ENCODE measurements at regions not wholly inside any gene's neighbourhood (a gene's known extent, or its start where the extent isn't known, plus 50 kb on each side); places are given as distances from the start of the nearest gene placed in this dataset.
"Not testable (repeated sequence)": the region's sequence is repeated elsewhere in the genome, so short reads cannot be mapped to it uniquely, and the experiment has no call there.

DNA sequence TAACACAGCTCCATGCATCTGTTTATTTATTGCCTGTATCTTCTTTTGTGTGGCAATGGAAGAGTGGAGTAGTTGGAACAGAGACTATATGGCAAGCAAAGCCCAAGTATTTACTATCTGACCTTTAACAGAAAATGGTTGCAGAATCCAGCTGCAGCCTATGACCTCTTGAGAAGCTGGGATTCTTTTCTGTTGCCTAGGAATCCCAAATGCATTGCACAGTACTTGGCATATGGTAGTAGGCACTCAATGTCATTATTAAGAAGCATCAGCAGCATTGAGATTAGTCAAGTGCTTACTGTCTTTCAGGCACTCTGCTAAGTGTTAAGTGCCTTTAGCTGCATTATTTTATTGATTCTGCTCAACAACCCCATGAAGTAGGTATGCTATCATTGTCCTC lies 331.6 kb downstream of the CCDC85A start:
- no peak for DNase-seq

DNA sequence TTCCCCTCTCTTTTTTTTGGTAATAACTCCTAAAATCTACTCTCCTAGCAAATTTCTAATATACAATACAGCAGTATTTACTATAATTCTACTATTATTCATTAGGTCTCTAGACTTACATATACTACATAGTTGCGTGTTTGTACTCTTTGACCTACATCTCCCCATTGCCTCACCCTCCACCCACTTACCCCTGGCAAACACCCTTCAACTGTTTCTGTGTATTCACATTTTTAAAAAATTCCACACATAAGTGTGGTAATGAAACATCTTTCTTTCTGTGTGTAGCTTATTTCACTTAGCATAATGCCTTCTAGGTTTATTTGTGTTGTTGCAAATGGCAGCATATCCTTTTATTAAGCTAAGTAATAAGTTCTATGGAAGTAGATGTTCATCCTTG lies 336.0 kb downstream of the CCDC85A start:
- DNase-seq: no peak

DNA sequence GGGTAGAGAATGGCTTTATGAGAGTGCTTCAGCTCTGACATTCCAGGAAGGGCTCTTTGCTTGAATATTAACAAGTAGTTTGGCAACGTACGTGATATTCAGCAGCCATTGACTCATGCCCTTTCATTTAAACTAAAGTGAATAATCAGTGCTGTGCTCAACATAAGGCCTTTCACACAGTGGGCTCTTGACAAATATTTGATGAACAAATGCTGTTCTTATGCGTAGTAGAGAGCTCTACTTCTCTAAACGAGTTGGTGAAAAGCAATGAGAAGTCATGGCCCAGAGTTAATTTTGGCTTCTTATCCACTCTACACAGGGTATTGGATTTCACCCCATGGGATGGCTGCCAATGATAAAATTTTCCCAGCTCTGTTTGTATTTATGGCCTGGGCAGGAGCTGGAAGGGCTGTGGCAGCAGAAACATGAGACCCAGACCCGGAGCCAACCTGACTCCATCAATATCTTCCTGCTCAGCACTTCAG lies 338.9 kb downstream of the CCDC85A start:
- no peak for DNase-seq

DNA sequence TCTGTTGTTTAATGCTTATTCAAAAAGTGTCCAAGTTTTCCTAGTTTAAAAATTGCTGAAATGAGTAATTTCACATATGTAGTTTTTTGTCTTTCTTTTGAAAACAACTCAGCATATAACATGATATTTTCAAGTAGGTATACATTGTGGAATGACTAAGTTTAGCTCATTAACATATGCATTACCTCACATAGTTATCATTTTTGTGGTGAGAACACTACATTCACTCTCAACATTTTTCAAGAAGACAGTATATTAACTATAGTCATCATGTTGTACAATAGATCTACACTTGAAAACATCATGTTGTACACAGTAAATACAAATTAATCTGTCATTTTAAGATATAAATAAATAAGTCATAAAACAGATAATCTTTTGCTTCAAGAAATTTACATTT lies 340.0 kb downstream of the CCDC85A start:
- DNase-seq: no peak

DNA sequence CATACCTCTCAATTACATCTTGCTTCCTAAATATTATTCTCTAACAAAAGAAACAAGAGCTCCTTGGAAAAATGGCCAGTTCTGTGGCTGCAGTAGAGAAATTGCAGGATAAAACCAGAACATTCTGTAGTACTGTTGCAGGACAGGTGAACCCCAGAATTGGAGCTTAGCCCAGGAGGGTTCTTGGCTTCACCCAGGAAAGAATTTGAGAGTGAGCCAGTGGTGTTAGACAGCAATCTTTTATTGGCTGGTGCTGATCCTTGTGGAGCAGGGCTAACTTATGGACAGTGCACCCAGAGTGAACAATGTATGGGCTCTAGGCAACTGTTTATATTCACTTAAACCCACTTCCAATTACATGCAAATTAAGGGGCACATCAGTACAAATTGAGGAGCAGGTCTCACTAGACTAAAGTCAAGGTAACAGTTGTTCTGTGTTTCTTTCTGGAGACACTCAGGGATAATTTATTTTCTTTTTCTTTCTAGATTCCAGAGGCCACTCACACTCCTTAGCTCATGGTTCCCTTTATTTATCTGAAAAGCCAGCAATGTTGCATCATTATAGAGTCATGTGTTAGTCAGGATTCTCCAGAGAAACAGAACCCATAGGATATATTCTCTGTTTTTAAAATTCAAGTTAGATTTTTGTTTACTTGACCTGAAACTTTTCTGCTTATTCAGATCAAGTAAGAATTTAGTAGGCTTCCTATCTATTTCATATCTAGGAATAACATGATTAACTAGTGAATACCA lies 348.1 kb downstream of the CCDC85A start:
- no peak for DNase-seq

DNA sequence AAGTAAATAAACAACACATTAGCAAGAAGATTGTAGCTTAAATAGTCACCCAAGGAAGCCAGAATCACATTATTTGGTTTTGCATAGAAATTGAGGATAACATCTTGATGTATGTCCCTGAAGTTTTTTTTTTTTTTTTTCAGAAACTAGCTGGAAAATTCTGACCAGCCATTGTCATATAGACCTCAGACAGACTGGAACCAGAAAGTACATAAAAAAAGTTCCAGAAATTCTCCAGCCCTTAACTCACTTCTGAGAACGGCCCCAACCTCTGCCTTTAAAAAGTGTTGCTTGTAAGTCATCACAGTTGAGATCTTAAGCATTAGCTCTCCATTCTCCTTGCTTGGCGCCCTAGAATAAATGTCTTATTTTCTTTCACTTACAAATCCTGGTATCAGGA lies 350.5 kb downstream of the CCDC85A start:
- no peak for DNase-seq

DNA sequence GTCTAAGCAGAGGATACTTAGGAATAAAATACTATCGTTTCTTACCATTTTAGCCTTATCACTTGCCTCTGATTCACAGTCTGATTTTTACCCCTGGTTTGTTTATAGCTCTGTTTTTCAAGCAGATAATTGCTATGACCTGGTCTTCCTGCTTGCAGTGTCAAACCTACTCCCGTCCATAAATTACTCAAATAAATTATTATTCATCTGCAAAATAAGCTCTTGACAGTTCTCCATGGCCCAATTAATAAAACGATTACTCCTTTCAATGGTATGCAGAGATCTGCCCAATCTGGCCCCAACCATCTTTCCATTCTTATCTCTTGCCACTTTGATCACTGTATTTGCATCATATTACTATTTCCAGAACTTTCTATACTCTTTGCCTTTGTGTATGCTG lies 354.0 kb downstream of the CCDC85A start:
- no peak for DNase-seq

DNA sequence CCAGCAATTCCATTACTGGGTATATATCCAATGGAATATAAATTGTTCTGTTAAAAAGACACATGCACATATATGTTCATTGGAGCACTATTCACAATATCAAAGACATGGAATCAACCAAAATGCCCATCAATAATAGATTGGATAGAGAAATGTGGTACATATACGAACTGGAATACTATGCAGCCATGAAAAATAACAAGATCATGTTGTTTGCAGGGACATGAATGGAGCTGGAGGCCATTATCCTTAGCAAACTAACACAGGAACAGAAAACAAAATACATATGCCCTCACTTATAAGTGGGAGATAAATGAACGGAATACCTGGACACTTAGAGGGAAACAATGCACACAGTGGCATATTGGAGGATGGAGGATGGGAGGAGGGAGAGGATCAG lies 355.8 kb downstream of the CCDC85A start:
- no peak for DNase-seq

DNA sequence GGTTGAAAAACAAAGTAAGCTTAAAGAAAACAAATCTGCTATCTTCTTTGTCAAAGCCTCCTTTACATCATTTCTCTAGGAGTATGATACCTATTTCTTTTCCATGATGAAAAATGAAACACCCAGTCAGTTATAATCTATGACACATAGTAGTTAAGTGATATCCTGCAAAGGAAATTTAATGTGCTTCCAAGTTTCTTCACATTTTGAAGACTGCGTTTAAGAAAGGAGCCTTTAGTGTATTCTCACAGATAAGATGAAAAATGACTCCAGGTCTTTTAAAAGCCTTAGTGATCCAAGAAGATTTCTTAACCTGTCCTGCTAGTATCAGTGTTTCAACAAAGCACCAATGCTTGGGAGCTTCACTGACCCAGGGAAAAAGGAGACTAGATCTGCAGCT lies 356.7 kb downstream of the CCDC85A start:
- no peak for DNase-seq

DNA sequence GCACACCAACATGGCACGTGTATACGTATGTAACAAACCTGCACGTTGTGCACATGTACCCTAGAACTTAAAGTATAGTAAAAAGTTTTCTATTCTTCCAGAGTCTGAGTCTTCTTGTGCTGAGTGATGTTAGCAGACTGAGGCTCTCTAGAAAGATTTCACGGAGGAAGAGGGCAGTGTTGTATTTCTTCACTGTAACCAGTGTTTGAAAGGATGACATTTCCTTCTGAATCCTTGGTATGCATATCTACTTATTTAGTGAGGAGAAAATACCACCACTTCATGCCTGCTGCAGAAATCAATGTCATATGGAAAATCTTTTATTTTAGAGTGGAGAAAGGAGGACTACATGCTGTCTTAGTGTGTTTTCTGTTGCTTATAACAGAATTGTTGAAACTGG lies 357.1 kb downstream of the CCDC85A start:
- no peak for DNase-seq

DNA sequence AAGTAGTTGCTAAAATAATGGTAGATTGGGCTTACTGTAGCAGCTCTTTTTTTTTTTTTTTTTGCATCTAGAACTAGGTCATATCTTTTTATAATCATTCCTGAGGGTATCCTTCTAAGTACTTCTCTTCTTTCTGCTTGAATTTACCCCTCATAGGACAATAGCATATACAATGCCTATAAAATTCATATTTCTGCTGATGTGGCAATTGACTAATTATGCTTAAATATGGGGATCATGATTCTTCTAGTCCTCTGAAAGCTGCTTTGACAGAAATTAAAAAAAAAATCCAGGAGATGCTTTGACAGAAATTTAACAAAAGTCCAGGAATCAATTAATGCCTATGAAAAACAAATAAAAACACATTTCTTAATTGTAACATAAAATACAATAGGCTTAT lies 358.4 kb downstream of the CCDC85A start:
- no peak for DNase-seq

DNA sequence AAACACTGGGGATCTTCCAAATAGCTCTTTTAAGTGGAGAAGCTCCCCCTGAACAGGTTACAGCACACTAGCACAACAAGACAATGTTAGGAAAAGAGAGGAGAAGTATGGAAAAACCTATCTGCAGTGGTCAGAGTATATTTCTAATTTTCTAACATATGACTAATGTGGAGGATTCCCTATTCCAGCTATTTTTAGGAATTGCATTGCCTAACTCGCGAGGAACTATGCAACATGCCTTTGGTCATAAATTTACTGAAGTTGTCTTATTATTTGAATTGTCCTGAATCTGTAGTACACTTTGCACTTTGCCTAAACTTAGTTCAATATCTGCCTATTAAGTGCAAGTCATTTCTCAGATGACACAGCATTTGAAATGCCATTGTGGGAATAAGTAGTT lies 381.4 kb downstream of the CCDC85A start:
- DNase-seq: no peak

DNA sequence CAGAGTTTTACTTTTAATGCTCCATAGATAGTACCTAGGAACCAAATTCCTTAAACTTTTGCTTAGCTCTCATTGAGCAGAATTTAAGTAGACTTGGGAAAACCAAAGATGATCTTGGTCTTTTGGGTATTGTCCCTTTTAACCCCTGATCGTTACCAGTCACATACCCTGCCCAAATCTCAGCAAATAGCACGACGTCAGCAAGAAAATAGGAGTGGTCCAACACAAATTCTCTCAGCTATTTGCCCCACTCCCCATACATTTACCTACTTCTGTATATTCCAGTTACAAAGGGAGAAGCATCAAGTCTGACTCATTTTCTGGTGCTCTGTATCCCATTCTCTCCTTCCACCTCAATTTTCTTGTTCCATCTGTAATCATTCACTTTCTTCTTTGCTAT lies 387.3 kb downstream of the CCDC85A start:
- DNase-seq: no peak

DNA sequence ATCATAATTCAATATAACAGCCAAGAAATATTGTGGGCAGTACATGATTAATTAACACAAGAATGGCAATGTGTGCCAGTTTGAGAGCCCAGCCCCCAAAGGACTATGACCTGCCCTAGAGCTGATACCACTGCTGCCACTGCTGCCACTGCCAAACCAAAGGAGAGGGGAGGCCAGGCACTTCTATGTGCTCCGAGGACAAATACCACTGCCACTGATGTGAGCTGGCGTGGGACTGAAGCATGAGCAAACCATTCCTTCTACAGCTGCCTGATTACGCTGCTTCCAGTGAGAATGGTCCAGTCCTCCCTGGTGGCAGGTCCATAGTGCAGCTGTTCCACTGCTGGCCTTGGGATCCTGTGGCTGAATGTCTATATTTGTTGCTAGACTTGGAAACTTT lies 392.2 kb downstream of the CCDC85A start:
- no peak for DNase-seq

DNA sequence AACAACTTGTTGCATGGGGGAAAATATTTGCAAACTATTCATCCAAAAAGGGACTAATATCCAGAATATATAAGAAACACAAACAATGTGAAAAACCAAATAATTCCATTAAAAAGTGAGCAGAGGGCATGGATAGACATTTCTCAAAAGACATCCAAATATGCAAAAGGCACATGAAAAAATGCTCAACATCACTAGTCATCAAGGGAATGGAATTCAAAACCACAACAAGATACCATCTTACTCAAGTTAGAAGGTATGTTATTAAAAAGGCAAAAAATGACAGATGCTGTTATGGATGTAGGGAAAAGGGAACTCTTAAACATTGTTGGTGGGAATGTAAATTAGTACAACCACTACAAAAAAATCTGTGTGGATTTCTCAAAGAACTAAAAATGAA lies 396.5 kb downstream of the CCDC85A start:
- no peak for DNase-seq

DNA sequence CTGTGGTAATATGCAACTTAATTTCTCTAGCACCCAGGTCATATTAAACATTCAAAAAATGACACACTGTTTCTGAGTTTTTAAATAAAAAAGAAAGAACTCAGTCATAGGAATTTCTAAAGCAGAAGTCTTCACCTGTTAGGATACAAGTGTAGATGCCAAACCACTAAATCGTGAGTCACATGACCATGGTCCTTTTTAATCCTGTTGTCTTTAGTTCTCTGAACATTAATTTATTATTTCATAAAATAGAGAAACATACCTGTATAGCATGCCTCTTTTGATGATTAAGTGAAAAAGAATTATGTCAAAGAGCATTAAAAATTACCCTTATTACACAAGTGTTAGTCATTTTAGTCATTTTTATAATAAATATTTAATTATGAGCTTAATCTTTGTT lies 398.8 kb downstream of the CCDC85A start:
- DNase-seq: no peak

DNA sequence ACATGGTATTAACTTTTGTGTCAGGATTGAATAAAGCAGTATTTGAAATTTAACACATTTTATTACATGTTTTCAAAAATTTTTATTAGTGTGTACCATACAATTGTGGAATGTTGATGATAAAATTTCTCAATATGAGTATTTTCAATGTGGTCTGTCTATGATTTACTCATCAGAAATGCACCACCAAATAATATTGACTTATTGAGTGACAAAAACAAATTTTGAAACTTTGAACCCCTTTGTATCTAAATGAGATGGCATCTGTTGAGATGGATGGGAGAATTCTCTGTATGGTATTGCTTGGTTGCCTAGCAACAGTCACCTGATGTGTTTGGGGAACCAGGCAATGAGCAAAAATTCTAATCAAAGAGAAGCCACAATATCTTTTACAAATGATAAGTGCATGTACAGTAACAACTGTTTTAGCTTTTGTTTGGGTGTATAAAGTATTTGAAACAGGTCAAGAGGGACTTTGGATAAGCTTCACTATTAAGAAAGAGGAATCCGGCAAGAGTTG lies 400.1 kb downstream of the CCDC85A start:
- DNase-seq: no peak

DNA sequence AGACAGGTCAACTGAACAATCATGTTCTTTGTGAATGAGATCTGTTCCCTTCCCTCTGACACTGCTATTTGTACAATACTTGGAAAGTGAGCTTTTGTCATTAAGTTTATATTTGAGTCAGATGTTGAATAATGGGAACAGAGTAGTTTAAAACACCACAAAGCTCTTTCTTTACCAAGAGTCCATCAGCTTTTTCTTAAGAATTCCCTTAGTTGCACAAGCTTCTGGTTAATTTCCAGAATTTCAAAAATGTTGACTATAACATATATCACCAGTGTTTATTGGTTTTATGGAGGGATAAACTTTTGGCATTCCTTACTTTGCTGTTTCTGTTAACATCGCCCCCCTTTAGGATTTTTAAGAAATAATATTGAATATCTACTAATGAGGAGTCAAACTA lies 403.7 kb downstream of the CCDC85A start:
- DNase-seq: no peak

DNA sequence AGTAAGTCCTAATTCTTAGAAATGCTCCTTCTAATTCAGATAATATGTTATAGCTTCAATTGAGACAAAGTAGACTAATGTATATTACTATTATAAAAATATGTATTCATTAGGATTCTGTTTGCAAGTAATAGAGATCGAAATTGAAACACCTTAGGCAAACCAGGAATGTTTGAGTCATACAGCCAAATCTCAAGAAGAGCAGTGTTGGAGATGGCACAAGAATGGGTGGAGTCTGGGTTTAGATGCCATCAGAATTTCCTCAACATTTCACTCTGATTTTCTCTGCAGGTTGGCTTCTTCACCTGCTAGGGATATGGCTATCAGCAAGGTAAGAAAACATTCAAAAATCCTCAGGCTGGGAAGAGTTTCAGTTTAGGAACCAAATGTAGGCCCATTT lies 405.4 kb downstream of the CCDC85A start:
- no peak for DNase-seq

DNA sequence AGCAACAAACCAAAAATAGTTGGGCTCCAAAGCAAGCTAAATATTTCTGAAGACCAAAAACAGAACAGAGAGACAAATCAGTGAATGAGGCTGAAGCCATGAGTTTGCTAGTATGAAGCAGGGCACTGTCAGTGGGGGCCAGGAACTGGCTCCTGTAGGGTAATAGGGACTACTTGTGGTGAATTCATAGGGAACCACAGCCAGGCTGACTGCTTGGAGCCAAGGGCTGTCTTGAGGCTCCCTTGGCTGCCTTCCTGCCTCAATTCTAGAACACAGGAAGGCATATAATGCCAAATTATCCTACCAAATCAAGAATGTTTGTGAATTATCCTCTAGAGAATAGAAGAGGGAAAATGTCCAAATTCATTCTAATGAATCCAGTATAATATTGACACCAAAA lies 406.0 kb downstream of the CCDC85A start:
- DNase-seq: no peak

DNA sequence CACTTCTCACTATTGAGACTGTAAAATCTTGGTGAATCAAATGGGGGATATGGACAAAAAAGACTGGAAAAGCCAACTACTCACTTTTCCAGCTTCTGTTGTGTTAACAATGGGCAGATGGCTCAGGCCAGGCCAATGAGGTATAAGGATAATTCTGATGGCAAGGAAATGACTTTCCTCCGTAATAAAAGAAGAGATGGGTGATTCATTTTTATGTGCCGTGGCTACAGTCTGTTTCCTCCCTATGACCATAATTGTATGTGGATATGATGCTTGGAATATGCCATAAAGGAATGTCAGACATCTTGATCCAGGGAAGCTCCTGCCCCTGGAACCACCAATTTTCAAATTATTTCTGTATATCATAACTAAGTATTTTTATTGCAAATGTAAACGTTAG lies 406.8 kb downstream of the CCDC85A start:
- no peak for DNase-seq

DNA sequence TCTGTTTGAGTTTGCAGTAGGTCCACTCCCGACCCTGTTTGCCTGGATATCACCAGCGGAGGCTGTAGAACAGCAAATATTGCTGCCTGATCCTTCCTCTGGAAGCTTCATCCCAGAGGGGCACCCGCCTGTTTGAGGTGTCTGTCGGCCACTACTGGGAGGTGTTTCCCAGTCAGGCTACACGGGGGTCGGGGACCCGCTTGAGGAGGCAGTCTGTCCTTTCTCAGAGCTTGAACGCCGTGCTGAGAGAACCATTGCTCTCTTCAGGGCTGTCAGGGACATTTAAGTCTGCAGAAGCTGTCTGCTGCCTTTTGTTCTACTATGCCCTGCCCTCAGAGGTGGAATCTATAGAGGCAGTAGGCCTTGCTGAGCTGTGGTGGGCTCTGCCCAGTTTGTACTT lies 422.3 kb downstream of the CCDC85A start:
- not testable (repeated sequence) for DNase-seq

DNA sequence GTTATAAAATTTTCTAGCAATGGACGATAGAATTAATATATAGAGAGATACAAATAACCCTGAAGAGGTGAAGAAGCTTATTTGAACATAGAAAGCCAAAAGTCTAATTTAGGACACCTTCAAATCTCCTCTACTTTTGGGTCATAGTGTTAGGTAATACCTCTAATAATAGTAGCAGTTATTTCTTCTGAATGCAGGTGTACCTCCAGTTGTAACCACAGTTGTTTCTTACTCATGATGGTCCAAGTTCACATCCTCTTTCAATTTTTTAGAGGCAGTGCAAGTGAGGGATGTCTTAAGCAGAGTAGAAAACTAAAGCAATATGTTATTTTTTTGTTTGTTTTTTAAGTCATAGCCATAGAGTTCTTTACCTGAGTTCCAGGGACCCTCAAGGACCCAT lies 429.5 kb downstream of the CCDC85A start:
- DNase-seq: no peak

DNA sequence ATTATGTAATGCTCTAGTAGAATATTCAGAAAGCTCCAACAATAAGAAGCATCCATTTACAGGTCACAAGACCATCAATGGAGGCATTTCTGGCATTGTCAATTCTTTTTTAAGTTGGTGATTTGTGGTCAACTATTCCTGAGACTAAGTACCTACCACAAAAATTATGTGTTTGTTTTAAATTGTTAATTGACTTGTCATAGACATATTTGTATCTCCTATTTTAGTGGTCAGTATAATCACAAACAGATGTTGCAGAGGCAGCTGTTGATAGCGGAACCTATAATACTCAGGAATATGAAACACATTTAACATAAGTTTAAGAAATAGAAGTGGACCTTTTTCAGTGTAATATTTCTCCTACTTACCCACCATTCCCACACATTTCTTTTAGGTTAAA lies 430.1 kb downstream of the CCDC85A start:
- no peak for DNase-seq

Measured in muscle of arm (tissue), 1 donor.